PC-9 (cell line): ENCODE measurements at regions not wholly inside any gene's neighbourhood (a gene's known extent, or its start where the extent isn't known, plus 50 kb on each side); places are given as distances from the start of the nearest gene placed in this dataset.

Experiments
- EZH2 ChIP-seq: fragments of 200-600 bp; sonication (generic); IDR thresholded peaks from 2 replicates; pipeline ENCODE4 v1.8.0; 2017; ENCODE audit warnings: antibody characterized with exemption, low read depth
- TF ChIP-seq, protein P1 (sequence below): fragments of 200-600 bp; sonication (generic); conservative IDR thresholded peaks from 2 replicates; pipeline ENCODE4 v1.6.1; 2017; ENCODE audit warnings: mixed run types, antibody characterized with exemption, mild to moderate bottlenecking, moderate library complexity

DNA sequence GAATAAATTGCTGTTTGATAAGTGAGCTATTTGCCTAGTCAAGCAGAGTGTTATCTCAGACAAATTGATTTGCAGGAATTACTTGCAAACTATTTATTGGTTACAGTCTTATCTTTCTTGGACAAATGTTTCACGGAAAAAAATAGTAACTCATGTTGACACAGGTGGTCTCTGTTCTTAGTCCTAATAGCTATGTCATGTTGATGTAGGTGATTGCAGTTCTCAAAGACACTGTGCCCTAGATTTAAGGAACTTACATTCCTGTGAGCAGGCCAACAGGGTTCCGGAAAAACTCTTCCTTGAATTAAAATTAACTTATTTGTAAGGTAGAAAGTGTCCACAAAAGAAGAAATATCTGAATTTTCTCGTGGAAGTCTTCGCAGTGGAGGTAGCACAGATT is 109.6 kb upstream of the SLCO6A1 start:
- TF ChIP-seq, protein P1, sequence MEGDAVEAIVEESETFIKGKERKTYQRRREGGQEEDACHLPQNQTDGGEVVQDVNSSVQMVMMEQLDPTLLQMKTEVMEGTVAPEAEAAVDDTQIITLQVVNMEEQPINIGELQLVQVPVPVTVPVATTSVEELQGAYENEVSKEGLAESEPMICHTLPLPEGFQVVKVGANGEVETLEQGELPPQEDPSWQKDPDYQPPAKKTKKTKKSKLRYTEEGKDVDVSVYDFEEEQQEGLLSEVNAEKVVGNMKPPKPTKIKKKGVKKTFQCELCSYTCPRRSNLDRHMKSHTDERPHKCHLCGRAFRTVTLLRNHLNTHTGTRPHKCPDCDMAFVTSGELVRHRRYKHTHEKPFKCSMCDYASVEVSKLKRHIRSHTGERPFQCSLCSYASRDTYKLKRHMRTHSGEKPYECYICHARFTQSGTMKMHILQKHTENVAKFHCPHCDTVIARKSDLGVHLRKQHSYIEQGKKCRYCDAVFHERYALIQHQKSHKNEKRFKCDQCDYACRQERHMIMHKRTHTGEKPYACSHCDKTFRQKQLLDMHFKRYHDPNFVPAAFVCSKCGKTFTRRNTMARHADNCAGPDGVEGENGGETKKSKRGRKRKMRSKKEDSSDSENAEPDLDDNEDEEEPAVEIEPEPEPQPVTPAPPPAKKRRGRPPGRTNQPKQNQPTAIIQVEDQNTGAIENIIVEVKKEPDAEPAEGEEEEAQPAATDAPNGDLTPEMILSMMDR = no peak
- no peak for TF ChIP-seq EZH2
